ENCODE measurements at regions not wholly inside any gene's neighbourhood (a gene's known extent, or its start where the extent isn't known, plus 50 kb on each side); places are given as distances from the start of the nearest gene placed in this dataset.

DNA sequence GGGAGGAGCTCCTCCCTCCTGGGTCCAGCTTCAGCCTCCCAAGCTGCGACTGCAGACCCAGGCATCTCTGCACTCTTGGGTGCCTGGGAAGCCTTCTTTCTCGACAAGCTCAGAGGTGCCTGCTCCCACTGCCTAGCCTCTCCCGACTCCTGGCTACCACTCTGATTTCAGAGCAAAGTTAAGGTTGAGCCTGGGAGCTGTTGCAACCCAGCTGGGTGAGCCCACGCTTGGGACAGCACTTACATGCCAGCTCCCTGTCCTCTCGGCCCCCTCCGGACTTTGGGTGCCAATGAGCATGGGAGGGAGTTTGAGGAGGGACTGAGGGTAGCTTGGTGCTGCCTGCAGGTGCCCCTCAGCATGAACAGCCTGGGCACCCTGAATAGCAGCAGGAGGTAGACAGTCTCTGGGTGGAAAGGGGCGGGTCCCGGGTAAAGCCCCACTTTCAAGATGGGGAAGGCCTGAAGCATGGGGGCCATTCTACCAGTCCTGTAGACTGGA is 1383.4 kb upstream of the PCDH20 start:
- Histone ChIP-seq H3K27me3 (ENCODE audit: insufficient read depth, low read length, poor library complexity, severe bottlenecking) (no peaks in the 10 kb centered on the region), H3K4me3 (ENCODE audit: low read length, poor library complexity, severe bottlenecking) (no peak overlapping the region), H3K9me2 (replicated peaks; ENCODE audit: low read depth, low read length) (no peaks in the 10 kb centered on the region), H3K9me3 (ENCODE audit: insufficient read depth, low read depth, low read length) (no peaks in the 10 kb centered on the region), H3K36me3 (ENCODE audit: insufficient read depth, low read length) (no peaks in the 10 kb centered on the region), H2AFZ (ENCODE audit: low read length) (no peak overlapping the region), H3K4me2 (ENCODE audit: low read depth, low read length, poor library complexity, severe bottlenecking) (no peak overlapping the region), H3K79me2 (ENCODE audit: insufficient read depth, low read length) (no peaks in the 10 kb centered on the region), H3K9ac (ENCODE audit: low read depth, low read length, poor library complexity, severe bottlenecking) (no peak overlapping the region), H4K20me1 (ENCODE audit: insufficient read depth, low read length, poor library complexity, severe bottlenecking) (no peaks in the 10 kb centered on the region), H3K4me1 (ENCODE audit: insufficient read depth, low read length, poor library complexity, severe bottlenecking) (no peaks in the 10 kb centered on the region), H3F3A (ENCODE audit: low read depth) (no peaks in the 10 kb centered on the region)
- TF ChIP-seq CTCF (conservative IDR thresholded peaks at IDR 0.05; ENCODE audit: low read length): no peak
- TF ChIP-seq EZH2phosphoT487 (IDR thresholded peaks at IDR 0.05; ENCODE audit: borderline replicate concordance): no peak

DNA sequence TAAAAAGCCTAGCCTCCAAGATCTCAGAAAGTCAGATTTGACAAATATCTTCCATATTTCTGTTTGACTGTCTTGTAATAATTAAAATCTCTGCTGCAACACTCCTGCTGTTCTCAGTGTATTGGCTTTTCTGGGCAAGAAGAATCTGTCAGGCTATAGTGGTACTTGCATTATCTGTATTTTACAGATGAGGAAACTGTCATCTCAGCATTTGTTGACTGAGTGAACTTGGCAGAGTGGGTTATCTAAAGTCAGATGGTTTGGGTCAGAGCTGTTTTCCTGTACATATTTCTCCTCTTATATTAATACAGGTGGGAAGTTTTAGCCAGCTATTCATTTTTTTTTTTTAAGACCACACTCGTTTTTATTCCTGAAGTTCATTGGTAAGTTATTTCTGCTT is 1378.2 kb upstream of the PCDH20 start:
- no peaks in the 10 kb centered on the region for H3F3A ChIP-seq (ENCODE audit: low read depth)
- no peaks in the 10 kb centered on the region for H3K79me2 ChIP-seq (ENCODE audit: insufficient read depth, low read length)
- no peak overlapping the region for H2AFZ ChIP-seq (ENCODE audit: low read length)
- TF ChIP-seq CTCF (conservative IDR thresholded peaks at IDR 0.05; ENCODE audit: low read length) (no peak), EZH2phosphoT487 (IDR thresholded peaks at IDR 0.05; ENCODE audit: borderline replicate concordance) (no peak)
- H3K27me3 ChIP-seq (ENCODE audit: insufficient read depth, low read length, poor library complexity, severe bottlenecking): no peaks in the 10 kb centered on the region
- H3K4me1 ChIP-seq (ENCODE audit: insufficient read depth, low read length, poor library complexity, severe bottlenecking): no peaks in the 10 kb centered on the region
- no peak overlapping the region for H3K4me2 ChIP-seq (ENCODE audit: low read depth, low read length, poor library complexity, severe bottlenecking)
- no peaks in the 10 kb centered on the region for H3K9me2 ChIP-seq (replicated peaks; ENCODE audit: low read depth, low read length)
- H3K4me3 ChIP-seq (ENCODE audit: low read length, poor library complexity, severe bottlenecking): no peak overlapping the region
- H3K9me3 ChIP-seq (ENCODE audit: insufficient read depth, low read depth, low read length): no peaks in the 10 kb centered on the region
- H3K9ac ChIP-seq (ENCODE audit: low read depth, low read length, poor library complexity, severe bottlenecking): no peak overlapping the region
- no peaks in the 10 kb centered on the region for H3K36me3 ChIP-seq (ENCODE audit: insufficient read depth, low read length)
- no peaks in the 10 kb centered on the region for H4K20me1 ChIP-seq (ENCODE audit: insufficient read depth, low read length, poor library complexity, severe bottlenecking)

DNA sequence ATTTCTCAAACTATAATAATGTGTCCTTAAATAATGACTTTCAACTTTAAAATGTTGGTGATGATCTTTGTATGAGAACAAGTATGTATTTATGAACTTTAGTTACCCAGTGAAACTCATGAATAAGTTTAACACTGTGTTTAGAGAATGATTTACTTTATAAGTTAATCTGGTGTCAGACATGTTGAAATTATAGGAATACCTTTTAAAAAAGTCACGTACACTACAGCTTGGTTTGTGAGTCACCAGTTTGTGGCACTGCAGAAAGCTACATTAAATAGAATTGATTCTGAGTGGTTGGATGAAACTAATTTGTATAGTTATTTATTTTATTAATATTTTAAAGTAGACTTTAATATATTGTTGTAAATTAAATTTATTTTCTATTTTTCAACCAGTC is 1366.2 kb upstream of the PCDH20 start:
- Histone ChIP-seq H3K4me2 (ENCODE audit: low read depth, low read length, poor library complexity, severe bottlenecking) (no peak overlapping the region), H3K9ac (ENCODE audit: low read depth, low read length, poor library complexity, severe bottlenecking) (no peak overlapping the region), H3K4me3 (ENCODE audit: low read length, poor library complexity, severe bottlenecking) (no peak overlapping the region), H3K27me3 (ENCODE audit: insufficient read depth, low read length, poor library complexity, severe bottlenecking) (no peaks in the 10 kb centered on the region), H3K36me3 (ENCODE audit: insufficient read depth, low read length) (no peaks in the 10 kb centered on the region), H3K9me3 (ENCODE audit: insufficient read depth, low read depth, low read length) (no peaks in the 10 kb centered on the region), H3K79me2 (ENCODE audit: insufficient read depth, low read length) (no peaks in the 10 kb centered on the region), H3F3A (ENCODE audit: low read depth) (no peaks in the 10 kb centered on the region), H4K20me1 (ENCODE audit: insufficient read depth, low read length, poor library complexity, severe bottlenecking) (no peaks in the 10 kb centered on the region), H2AFZ (ENCODE audit: low read length) (no peak overlapping the region), H3K4me1 (ENCODE audit: insufficient read depth, low read length, poor library complexity, severe bottlenecking) (no peaks in the 10 kb centered on the region), H3K9me2 (replicated peaks; ENCODE audit: low read depth, low read length) (no peaks in the 10 kb centered on the region)
- TF ChIP-seq EZH2phosphoT487 (IDR thresholded peaks at IDR 0.05; ENCODE audit: borderline replicate concordance): no peak
- no peak for TF ChIP-seq CTCF (conservative IDR thresholded peaks at IDR 0.05; ENCODE audit: low read length)

All from Loucy (cell line).